Stimulated activated CD4-positive, alpha-beta T cell treated with anti-CD3 and anti-CD28 coated beads, Interleukin-12 subunit alpha, Interleukin-12 subunit beta, amount 100 ng/mL, for 24 hours (primary cell): ENCODE measurements at regions not wholly inside any gene's neighbourhood (a gene's known extent, or its start where the extent isn't known, plus 50 kb on each side); places are given as distances from the start of the nearest gene placed in this dataset.
A peak's percentile ranks its signal among the peaks of the same experiment; 100 is the strongest.

Source experiments
- DNase-seq, 2 experiments: peaks; one replicate each; pipeline ENCODE4 v3.0.0-alpha.2; 2020; ENCODE audit warnings: low read depth in 2 of 2

DNA sequence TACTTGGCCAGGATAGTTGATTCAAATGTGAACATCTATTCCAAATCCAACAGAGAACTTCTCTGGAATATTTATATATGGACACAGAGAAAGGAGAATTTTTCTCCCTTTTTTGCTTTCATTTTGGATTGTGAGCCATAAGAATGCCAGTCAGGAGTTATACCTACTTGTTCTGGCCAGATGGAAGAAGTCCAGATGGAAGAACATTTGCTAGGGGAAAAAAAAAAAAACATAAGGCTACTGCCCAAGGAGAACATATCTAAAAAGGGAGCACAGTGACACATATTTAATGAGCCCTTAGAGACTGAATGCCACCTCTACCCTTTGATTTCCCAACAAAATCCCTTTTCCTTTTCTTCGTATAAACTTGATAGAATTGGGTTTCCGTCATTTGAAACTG is 61.7 kb upstream of the PPP2R2B start:
- no peak for DNase-seq

DNA sequence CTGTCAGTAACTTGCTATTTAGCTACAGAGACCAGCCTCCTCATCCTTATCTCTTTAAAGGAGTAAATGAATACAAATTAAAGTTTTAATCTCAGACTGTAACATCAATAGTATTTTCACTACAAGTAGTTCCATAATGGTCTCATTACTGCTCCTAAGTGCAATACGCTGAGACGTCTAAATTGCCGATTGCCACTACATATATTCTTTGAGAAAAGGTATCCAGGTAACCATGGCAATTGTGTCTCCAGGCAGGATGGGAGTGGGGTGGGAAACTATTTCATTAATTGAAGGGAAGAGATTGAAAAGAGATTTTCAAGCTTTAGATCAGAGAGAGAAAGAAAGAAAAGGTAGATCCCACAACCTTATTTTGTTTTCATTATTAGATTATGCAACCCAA is 65.5 kb upstream of the PPP2R2B start:
- no peak for DNase-seq

DNA sequence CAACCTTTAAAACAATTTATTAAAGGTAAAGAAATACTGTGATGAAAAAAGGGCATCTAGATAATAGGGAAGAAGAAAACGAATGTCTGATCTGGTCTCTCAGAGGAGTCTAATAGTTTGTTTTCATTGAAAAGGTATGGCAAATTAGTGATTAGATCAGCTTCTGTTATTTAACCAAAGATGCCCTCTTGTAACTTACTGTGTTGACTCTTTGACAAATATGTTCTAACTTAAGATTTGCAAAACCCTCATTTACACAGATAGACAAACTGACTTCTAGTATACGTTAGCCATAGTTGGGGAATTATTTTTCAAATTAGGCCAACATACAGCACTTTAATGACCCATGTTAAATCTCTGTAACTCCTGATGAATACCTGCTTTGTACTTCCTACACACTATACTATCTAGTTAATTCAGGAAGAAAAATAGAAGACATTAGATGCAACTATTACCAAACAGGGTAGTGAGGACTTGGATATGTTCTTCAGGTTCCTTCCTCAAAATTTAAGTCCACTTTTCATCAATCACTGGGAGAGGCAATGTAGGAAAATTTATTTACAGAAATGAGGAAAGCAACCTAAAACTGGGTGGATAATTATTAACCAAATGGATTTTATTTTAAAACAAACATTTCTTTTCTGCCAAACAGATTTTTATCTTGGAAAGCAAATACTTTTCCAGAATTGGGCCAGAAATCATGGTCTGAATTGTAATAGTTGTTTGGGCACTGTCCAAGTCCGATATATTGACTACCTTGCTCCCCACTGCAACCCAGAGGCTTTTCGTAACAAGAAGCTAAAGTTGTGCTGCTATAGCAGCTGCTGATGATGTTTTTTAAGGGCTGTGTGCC is 66.4 kb upstream of the PPP2R2B start:
- DNase-seq = no peak

DNA sequence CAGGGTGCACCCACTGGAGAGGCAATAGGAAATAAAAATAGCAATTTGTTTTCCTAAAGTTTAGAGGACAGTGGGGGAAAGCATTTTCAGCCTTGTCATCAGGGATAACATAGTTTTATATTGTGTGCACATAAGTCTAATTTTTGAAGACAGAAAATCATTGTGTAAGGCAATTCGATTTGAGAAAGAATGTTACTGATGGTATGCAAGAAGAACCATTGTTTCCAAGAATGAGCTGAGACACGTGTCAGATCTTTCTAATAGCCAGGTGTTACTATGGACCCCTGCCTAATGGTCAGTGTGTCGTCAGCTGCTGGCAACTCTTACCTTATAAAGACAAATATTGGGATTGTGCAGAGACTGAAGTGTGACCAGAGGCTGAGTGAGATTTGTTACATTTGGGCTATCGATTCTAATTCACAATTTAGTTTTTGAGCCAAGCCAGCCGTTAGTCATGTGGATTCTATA is 67.1 kb upstream of the PPP2R2B start:
- no peak for DNase-seq

DNA sequence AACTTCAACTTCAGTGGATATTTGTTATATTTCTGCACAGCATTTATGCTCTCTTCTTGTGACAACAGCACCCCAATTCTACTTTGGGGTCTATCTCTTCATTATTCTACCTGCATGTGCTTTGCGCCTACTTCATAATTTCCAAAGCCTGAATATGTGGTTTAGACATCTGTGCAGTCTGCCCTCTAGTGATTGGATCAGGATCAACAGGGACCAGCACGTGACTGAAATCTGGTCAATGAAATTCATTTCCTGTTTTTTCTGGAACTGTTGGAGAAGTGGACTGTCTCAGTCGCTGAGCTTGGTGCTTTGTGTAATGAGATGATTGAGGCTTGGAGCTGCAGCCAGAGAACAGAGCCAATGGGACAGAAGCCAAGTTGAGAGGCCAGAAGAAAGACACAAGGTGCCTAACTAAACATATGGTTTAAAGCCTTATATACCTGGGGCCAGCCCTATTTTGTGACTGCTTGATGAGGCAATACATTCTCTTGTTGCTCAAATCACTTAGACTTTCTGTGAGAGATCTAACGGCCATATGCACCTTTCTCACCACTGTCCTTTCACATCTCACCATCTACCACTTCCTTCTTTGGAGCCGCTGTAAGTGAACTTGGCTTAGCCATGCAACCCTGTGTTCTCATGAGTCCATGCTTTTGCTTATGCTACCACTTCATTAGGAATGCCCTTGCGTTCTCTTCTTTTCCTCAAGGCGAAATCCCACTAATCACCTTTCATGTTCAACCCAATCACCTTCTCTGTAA is 68.8 kb upstream of the PPP2R2B start:
- no peak for DNase-seq

DNA sequence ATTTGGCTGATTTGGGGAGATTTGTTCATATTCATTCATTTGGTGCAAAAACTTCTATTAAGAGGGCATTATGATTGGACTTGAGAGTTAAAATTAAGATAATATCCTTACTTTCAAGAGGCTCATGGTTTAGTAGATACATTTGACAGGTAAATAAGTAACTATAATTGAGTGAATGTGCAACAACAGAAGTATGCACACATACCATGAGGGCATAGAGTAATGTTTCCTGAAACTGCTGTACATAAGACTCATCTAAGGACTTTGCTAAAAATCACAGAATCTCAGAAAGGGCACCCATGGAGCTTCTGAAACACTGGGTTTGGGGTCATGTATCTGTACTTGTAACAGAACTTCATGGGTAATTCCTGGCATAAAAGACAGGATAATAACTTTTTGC is 70.1 kb upstream of the PPP2R2B start:
- DNase-seq = no peak

DNA sequence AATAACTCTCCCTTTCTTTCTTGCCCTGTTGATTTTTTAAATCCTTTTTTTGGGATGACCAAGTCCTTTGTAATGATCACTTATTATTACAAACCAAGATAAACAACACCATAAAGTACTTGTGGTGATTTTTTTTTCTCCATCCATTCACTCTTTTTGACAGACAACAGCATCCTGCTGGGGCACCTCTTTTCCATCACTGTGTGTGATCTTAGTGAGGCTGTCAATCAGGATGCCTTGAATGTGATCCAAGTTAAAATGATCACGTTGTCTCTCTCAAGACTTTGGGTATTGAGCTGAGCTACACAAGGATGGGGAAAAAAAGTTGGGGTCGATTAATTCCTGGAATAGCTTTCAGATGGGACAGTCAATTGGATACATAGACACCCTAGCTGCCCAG is 73.6 kb upstream of the PPP2R2B start:
- DNase-seq = no peak

DNA sequence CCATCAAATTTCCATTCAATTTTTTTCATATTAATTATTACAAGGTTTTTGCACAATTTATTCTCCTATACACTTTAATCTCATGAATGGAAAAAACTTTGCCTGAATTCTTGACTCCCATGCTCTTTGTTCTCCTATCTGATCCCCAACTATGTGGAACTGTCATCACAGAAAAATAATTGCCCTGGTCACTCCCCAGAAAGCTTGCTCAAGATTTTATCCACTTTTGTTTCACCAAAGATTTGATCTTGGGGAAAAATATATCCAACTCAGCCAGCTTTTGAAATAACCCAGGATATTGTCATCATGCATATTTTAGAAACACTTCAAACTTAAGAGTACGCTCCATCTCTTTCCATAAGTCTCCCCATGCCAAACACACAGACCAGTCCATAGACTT is 77.7 kb upstream of the PPP2R2B start:
- no peak for DNase-seq

DNA sequence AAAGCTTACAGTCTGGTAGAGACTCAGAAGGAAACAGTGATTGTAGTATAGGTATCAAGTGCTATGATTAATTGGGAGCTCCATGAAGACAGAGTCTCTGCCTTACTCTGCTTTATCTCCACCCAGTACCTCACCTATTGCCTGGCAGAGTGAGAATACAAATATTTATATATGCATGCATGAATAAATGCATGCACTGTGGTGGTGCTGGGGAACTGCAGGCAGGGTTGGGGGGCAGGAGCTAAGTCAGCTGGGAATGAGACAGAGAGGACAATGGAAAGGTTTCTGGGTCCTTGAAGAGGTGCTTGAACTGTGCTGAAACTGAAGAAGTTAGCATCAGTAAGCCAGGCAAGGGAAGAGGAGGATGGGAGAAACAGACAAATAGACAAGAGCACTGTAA is 80.8 kb upstream of the PPP2R2B start:
- no peak for DNase-seq

DNA sequence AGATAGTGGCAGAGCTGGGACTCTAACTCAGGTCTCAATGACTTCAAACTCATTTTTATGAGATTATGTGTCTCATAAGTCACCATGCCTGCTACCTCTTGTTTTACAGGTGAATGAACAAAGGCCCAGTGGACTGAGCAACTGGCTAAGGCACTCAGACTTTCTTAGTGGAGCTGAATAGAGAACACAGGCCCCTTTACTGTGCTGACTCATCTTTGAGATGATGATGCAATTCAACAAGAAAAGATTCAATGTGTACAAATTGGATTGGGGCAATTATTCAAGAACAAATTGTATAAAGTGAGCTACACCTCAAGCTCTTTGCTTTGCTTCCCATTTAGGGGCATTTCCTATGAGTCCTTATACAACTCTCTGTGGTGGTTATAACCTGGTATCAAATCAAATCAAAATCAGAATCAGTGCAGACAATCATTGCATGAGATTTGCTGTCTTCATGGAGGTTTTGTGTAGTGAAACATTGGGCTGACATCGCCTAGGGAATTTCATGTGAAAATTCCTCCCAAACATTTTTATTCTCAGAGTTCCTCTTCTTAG is 84.3 kb upstream of the PPP2R2B start:
- DNase-seq = no peak

DNA sequence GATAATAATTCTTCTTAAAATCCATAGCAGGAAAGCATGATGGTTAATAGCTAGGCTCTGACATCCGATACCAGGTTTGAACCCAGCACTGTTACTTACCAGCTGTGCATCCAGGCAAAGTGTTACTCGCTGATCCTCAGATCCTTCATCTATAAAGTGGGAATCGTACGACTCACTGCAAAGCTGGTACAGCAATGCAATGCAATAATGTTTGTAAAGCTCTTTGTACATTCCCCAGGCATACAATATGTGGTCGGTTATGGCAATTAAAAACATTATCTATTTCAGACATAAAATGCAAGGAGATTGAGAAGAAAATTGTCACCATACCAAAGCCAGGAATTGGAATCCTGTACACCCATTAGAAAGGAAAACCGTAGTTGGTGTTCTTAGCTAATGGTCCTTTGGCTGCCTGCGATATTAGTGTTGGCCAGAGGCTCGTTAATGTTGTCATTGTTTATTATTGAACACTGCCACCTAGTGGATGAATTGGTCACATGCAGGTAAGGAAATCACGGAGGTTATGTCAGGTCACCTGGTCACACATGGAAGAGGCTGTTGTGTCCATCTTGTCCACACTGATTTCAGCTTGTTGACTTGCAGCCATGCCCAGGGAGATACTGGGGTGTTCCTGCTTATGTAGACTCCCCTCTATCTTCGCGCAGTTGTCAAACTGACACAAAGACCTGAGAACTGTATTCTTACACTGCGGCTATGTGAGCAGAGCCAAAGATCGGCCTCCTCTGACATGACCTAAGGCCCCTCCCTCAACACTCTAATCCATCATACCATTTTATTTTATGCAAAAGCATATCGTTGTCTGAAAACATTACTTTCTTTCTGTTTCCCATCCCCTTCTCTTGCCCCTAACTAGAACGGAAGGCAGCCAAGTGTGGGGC is 87.5 kb upstream of the PPP2R2B start:
- DNase-seq = peak; percentile 17 to 23

DNA sequence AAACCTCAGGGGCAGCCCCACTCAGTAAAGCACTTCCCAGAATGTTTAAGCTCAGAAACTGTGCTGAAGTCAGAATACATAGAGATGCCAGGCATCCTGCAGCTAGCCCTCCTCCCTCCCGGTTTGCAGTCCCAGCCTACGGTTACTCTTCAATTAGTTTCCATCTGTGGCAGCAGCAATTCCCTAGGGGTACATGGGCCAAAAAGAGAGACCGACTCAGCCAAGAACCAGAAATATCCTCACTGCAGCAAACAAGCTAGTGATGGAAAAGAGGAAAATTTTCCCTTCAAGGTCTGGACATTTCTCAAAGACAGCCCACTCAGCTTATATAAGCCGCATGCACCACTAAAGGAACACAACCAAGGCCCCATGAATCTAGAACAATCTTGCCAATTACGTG is 89.1 kb upstream of the PPP2R2B start:
- no peak for DNase-seq

DNA sequence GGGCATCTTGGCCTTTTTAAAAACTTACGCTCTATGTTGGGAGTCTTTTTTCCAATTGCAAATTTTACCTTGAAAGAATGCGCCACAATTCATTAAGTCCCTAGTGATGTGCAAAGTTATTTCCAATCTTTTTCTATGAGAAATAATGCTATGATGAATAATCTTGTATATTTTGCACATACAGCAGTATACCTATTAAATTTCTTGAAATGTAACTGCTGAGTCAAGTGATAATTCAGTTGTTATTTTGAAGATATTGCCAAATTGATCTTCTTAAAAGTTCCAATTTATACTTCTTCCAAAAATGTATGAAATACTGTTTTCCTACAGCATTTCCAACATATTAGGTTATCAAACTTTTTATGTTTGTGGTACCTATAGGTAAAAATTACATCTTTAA is 92.8 kb upstream of the PPP2R2B start:
- no peak for DNase-seq

DNA sequence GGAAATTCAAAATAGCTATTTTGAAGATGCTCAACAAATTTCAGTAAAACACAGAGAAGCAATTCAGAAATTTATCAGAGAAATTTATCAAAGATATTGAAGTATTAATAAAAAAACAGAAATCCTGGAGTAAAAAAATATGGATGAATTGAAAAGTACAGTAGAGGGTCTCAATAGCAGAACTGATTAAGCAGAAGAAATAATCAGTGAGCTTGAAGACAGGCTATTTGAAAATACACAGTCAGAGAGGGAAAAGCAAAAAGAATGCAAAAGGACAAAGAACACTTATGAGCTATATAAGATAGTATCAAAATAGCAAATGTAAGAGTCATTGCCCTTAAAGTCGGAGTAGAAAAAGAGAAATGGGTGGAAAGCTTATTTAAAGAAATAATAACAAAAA is 107.9 kb upstream of the PPP2R2B start:
- no peak for DNase-seq

DNA sequence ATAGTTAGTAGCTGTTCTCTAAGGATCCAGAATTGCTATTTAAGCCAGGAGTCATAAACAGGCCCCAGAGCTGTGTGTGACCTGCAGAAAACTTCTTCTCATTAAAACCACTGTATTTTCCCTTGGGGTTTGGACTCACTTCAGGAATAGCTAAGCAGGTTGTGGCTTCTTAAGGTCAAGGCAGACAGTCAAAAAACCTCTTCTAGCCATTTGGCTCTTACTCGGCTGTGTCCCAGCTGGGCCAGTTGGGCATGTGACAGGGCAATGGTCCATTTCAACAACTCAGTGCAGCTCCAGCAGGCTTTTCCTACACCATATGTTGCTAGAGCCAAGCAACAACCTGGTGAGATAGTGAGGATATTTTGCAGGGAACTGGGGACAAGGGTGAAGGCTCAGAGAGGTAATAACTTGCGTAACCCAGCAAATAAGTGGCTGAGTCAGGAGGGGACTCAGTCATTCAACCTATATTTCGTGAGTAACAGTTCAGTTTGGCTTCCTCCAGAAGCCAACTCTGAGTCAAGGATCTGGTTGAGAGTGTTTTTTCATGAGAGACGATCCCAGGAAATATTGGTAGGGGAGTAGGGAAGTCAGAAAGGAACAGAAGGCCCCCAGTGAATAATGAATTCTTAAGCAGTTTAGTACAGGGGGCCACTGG is 115.4 kb upstream of the PPP2R2B start:
- no peak for DNase-seq

DNA sequence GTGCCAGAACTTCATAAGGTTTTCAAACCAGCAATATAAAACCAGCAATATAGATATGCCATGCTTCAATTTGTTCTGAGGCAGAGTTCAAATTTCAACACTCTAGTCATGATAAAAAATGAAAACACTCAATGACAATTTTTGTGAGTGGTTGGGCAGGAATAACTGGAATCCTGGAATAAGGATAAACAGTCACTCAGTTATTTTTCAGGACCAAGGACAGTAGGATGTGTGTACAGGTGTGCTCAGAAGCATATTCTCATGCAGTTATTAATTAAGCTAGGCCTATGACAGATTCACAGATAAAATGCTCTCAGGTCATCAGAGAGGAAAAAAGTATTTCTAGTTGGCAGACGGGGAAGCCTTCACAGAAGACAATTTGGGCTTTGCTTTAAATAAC is 117.3 kb upstream of the PPP2R2B start:
- no peak for DNase-seq

DNA sequence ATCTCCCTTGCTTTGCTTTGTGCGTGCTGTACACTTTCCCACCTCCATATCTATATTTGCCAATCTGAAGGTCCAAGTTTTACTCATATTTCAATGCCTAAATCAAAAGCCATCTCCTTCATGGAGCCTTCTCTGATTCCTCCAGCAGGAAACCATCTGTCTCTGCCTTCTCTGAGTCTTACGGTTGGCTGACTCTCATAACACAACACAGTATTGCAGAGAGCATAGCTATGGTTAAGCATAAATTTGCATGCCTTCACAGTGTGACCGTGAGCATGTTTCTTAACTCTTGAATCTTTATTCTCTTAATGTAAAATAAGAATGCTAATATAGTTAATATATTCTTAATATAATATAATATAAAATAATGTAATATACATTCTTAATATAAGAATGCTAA is 136.8 kb upstream of the PPP2R2B start:
- no peak for DNase-seq

DNA sequence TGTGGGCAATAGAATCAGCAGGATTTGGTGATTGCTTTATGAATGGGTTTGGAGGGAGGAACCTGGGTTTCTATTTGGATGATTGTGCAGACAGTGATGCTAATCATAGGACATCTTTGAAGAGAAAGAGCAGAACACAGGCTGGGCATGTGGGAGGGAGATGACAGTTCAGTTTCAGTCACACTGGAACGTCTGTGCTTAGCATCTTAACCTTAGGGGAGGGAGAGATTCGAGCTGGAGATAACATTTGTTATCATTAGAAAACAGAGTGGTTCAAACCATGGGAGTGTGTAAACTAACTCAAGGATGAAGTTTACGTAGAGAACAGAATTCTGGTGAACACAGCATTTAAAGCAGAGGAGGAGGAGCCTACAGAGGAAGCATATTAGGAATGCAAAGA is 138.6 kb upstream of the PPP2R2B start:
- no peak for DNase-seq

DNA sequence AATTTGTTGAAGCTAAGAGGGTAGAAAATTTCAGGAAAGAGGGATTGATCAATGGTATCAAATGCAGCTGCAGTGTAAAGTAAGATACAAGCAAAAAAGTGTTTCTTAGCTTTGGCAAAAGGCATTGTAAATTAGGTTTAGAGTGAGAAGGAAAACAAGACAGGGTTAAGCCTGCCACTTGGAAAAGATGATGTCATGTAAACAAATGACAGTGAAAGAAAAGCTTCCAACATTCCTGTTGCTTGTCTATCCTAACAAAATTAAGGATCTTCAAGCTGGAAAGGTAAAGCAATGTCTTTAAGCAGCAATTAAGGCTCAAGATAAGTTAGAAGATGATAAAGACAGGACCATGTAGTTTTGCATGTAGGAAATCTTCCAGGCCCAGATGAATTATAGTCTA is 139.1 kb upstream of the PPP2R2B start:
- no peak for DNase-seq

DNA sequence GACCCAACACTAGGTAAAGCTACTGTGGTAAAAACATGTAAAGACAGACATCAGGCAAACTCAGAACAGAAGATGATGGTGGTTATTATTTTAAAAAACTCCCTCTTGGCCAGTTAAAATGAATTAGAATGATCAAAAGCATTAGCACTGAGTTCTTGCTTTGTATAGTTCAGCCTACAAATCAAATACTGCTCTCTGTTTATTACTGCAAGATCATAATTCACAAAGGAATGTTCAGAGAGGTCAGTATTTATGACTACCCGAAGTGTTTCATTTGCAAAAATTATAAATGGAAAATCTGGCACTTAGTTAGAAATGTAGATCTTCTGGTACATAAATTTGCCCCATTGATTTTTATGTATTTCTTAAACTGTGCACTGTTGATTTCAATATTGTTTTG is 140.3 kb upstream of the PPP2R2B start:
- DNase-seq = no peak

DNA sequence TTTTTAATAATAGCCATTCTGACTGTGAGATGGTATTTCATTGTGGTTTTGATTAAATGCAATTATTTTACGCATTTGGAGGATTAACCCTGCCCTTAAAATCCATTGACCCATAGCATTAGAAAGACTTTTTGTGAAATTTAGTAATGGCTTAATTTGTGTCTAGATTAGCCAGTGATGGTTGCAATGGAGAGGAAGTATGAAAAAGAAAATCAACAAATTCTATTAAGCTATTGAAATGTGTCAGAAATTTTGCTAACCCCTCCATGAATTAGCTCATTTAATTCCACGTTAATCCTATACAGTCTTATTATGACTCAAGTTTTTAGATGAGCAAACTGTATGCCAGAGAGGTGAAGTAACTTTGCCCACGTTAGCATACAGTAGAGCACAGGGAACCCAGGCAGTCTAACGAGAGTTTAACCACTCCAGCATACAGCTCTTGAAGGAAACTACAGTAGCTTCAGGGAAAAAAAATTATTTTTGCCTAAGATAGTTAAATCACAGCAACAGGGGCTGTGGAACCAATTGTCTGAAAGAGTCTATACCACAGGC is 158.2 kb upstream of the PPP2R2B start:
- DNase-seq = no peak
